Stomach (tissue), 4 donors: ENCODE measurements at regions not wholly inside any gene's neighbourhood (a gene's known extent, or its start where the extent isn't known, plus 50 kb on each side); places are given as distances from the start of the nearest gene placed in this dataset.

Source experiments
- CTCF ChIP-seq, 7 experiments: fragments of 450-650 bp in 4 of 7; fragments of 200-600 bp in 3 of 7; sonication (generic) in 3 of 7; IDR thresholded peaks; one replicate each; pipeline ENCODE4 v1.5.1; 2016 to 2019; ENCODE audit warnings: antibody characterized with exemption in 7 of 7, control low read depth in 2 of 7, mild to moderate bottlenecking in 1 of 7
- EP300 ChIP-seq: sonication (generic); formaldehyde crosslinking; IDR thresholded peaks from one replicate; pipeline ENCODE4 v1.6.1; 2017; ENCODE audit warnings: antibody characterized with exemption
- POLR2A ChIP-seq, 4 donors: fragments of 450-650 bp; IDR thresholded peaks; one replicate each; pipeline ENCODE4 v1.6.1; 2016; ENCODE audit warnings: antibody characterized with exemption in 4 of 4, control low read depth in 2 of 4, mild to moderate bottlenecking in 1 of 4, moderate library complexity in 1 of 4
- POLR2AphosphoS5 ChIP-seq, 3 donors: sonication (generic); formaldehyde crosslinking; IDR thresholded peaks; one replicate each; pipeline ENCODE4 v1.6.1; 2016; ENCODE audit warnings: antibody characterized with exemption in 3 of 3

- TF ChIP-seq CTCF (IDR thresholded peaks at IDR 0.05) (no peak), EP300 (no peak), POLR2AphosphoS5 (IDR thresholded peaks at IDR 0.05) (no peak), POLR2A (IDR thresholded peaks at IDR 0.05) (no peak)
Measured at GRCh38 chr5:176152930-176153311, 85.3 kb upstream of the SIMC1 start.
